Spleen (tissue), 7 donors: ENCODE measurements at regions not wholly inside any gene's neighbourhood (a gene's known extent, or its start where the extent isn't known, plus 50 kb on each side); places are given as distances from the start of the nearest gene placed in this dataset.

Experiments used
- POLR2A ChIP-seq, 3 donors: fragments of 450-650 bp; IDR thresholded peaks; one replicate each; pipeline ENCODE4 v1.5.1; 2017; ENCODE audit warnings: antibody characterized with exemption in 3 of 3, mild to moderate bottlenecking in 1 of 3
- POLR2AphosphoS5 ChIP-seq, 3 donors: sonication (generic); formaldehyde crosslinking; IDR thresholded peaks; one replicate each; pipeline ENCODE4 v1.5.1; 2017; ENCODE audit warnings: antibody characterized with exemption in 3 of 3
- TF ChIP-seq, protein P1 (sequence below), 11 experiments: fragments of 200-600 bp in 7 of 11; fragments of 450-650 bp in 4 of 11; sonication (generic) in 4 of 11; IDR thresholded peaks in 8 of 11; conservative IDR thresholded peaks in 3 of 11; 1 replicate in 7 of 11; 2 replicates in 4 of 11; pipeline versions ENCODE4 v1.4.0 to v1.8.0; 2016 to 2021; ENCODE audit warnings: antibody characterized with exemption in 11 of 11, inconsistent platforms in 4 of 11, mild to moderate bottlenecking in 1 of 11
- donor health status: DM: no; HTN: no; CAD: no; lungs with moderate emphysema.
- donor health status: DM: no; HTN: no; CAD: no.
- donor health status: DM: no; HTN: no; CAD: no.

DNA sequence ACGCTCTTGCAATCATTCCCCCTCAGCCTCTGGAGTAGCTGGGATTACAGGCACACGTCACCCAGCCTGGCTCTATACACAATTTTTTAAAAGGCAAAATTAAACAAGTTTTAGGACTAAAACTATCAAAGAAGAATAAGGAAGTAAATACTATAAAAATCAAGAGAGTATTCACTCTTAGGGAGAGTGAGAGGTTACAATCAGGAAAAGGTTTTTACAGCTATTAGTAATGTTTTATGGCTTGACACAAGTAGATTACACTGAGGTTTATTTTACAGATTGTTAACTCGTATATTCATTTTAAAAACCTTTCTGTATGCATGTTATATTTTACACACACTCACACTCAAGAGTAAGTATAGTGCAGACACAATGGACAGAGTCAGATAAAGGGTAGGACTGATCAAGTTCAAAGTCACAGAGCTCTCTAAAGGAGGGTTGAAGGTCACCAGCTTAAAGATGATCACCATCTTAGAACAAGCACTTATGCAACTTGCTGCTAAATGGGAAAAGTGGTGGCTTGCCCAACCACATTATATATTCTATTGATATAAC, 77.9 kb upstream of the MAN1A2 start:
- TF ChIP-seq, protein P1, sequence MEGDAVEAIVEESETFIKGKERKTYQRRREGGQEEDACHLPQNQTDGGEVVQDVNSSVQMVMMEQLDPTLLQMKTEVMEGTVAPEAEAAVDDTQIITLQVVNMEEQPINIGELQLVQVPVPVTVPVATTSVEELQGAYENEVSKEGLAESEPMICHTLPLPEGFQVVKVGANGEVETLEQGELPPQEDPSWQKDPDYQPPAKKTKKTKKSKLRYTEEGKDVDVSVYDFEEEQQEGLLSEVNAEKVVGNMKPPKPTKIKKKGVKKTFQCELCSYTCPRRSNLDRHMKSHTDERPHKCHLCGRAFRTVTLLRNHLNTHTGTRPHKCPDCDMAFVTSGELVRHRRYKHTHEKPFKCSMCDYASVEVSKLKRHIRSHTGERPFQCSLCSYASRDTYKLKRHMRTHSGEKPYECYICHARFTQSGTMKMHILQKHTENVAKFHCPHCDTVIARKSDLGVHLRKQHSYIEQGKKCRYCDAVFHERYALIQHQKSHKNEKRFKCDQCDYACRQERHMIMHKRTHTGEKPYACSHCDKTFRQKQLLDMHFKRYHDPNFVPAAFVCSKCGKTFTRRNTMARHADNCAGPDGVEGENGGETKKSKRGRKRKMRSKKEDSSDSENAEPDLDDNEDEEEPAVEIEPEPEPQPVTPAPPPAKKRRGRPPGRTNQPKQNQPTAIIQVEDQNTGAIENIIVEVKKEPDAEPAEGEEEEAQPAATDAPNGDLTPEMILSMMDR (IDR thresholded peaks at IDR 0.05 in 8 of 11, conservative IDR thresholded peaks at IDR 0.05 in 3 of 11) = no peak
- TF ChIP-seq POLR2A (IDR thresholded peaks at IDR 0.05) (no peak), POLR2AphosphoS5 (IDR thresholded peaks at IDR 0.05) (no peak)
